Epithelial cell of proximal tubule (primary cell): ENCODE measurements at regions not wholly inside any gene's neighbourhood (a gene's known extent, or its start where the extent isn't known, plus 50 kb on each side); places are given as distances from the start of the nearest gene placed in this dataset.

Experiments used
- DNase-seq: peaks from one replicate; pipeline ENCODE4 v3.0.0-alpha.2; 2011; ENCODE audit warnings: low read depth
- H3K4me3 ChIP-seq: 2 replicates; pipeline ENCODE4 v1.5.1; 2011; ENCODE audit warnings: low read depth, mild to moderate bottlenecking, low read length
- CTCF ChIP-seq: conservative IDR thresholded peaks from 2 replicates; pipeline ENCODE4 v1.5.1; 2012; ENCODE audit warnings: low read depth, mild to moderate bottlenecking, low read length

DNA sequence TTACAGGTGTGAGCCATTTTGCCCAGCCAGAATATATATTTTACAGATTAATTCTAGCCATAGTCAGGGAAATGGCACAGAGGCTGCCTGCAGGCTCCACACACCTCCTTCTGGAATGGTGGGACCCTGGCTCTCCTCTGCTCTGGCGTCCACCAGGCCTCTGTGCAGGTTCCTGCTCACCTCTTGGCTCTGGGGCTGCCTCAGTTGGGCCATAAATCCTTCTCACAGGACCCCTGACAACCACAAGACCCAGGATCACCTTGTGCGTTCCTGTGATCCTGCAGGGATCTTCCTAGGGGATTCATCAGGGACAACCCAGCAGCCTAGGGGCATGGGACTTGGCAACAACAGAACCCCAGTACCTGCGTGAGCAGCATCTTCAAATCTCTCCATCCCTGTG is 93.0 kb upstream of the FSTL4 start:
- H3K4me3 ChIP-seq: no peak overlapping the region
- no peak for TF ChIP-seq CTCF
- DNase-seq: no peak

DNA sequence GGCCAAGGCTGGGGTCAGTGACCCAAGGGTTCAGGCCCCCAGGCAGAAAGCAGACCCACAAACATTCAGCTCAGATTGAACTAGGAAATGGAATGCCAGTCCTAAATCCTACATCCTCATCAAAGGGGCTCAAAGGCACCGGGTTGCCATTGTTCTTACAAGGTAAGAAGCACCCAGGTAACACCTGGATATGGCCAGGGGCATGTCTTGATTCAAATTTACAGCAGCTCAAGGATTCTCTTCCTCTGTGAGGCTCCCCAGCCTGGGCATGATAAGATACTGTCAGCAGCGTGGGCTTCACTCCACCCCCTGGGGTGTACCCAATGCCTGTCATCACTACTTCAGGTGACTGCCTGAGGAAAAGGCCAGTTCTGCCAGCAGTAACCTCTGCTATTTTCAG is 92.1 kb upstream of the FSTL4 start:
- DNase-seq: no peak
- no peak for TF ChIP-seq CTCF
- H3K4me3 ChIP-seq: no peak overlapping the region

GRCh38 chr5:133703935-133704334 is 91.6 kb upstream of the FSTL4 start:
- no peak for DNase-seq
- no peak overlapping the region for H3K4me3 ChIP-seq
- no peak for TF ChIP-seq CTCF

DNA sequence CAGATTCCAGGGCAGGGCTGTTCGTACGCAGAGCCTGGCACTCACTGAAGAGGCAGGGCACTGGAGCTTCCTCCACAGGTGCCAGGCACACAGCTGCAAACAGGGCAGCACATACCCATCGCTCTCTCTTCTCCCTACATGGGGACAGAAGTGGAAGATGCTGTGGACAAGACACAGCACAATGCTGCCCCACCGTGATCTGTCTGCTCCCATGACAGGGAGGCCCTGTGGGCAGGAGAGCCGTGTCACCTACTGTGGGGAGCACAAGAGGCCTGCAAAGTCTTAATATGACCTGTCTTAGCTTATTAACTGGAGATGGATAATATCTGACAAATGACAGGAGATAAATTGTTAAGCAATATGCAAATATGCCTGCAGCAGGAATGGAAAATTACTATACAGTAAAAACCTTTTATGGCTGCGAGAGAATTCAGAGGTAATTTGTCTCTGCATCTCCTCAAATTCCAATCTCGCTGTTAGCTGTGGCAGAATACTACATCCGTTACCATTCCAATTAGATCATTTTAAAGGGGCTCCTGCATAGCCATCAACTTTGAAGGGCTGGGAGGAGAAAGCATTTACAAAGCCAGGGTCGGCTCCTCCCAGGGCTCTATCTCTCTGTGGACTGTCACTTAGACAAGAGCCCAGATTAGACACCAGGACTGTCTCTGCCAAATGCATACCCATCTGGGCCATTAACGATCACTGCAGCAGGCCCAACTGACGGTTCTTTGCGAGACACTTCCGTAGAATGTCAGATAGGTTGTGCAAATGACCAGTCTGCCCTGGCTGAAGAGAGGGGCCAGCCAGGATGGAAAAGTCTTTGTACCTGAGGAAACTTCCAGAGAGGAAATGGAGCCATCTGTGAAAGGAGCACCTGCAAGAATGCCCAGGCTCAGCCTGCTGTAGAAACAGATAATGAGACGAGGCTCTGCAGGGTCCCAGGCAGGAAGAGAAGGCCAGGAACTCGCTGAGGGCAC is 90.7 kb upstream of the FSTL4 start:
- H3K4me3 ChIP-seq: no peak overlapping the region
- no peak for DNase-seq
- no peak for TF ChIP-seq CTCF

DNA sequence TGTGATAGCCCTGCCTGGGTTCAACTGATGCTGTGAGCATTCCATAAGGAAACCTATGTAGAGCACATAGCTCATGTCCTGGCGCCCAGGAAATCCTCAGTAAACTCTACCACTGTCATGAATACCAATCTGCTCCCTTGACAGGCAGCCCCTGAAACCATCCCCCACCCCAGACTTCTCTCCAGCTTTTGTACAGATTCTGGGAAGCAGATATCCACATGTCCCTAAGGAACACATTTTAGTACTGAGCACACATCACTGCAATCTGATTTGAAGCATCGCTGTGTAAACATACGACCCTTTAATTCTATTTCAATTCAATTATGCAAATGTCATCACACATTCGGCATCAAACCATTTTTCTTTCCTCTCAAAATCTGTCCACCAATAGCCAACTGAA is 89.5 kb upstream of the FSTL4 start:
- no peak for TF ChIP-seq CTCF
- no peak overlapping the region for H3K4me3 ChIP-seq
- no peak for DNase-seq

DNA sequence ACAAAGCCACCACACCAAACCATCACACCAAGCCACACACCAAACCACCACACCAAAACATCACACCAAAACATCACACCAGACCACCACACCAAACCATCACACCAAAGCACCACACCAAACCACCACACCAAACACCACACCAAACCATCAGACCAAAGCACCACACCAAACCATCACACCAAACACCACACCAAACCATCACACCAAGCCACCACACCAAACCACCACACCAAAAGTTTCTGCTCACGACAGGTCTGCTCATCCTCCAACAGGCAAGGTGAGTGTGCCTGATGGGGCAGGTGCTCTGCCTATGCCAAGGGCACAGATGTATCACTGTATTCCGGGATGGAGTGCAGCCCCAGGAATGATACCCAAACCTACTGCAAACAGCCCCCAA is 87.9 kb upstream of the FSTL4 start:
- TF ChIP-seq CTCF: no peak
- H3K4me3 ChIP-seq: no peak overlapping the region
- no peak for DNase-seq
